AG04450 (cell line): ENCODE measurements at regions not wholly inside any gene's neighbourhood (a gene's known extent, or its start where the extent isn't known, plus 50 kb on each side); places are given as distances from the start of the nearest gene placed in this dataset.

Experiments
- CTCF ChIA-PET: fragments of 300-600, 350-600 bp; formaldehyde crosslinking; extraction: SDS; loops from one replicate; lab custom pipeline; 2022; ENCODE audit warnings: antibody characterized with exemption, inconsistent platforms; lab: Charles Lee
- POLR2A ChIA-PET: fragments of 350-600 bp; formaldehyde crosslinking; extraction: SDS; loops from one replicate; lab custom pipeline; 2021; ENCODE audit warnings: antibody characterized with exemption, inconsistent platforms; lab: Yijun Ruan, JAX
- DNase-seq: peaks from one replicate; pipeline ENCODE4 v3.0.0-alpha.2; 2011; ENCODE audit warnings: low read depth, low spot score
- H3K27ac ChIP-seq: one replicate; pipeline ENCODE4 v1.5.1; 2012; ENCODE audit warnings: low read depth, low read length, control low read depth
- H3K27me3 ChIP-seq: one replicate; pipeline ENCODE4 v1.6.0; 2012; ENCODE audit warnings: low read length; ENCODE audit not compliant: control insufficient read depth, insufficient read depth
- H3K4me3 ChIP-seq: 2 replicates; pipeline ENCODE4 v1.5.1; 2011; ENCODE audit warnings: mild to moderate bottlenecking, low read depth, low read length, control low read depth
- H3K9me3 ChIP-seq: 2 replicates; pipeline ENCODE4 v1.5.1; 2012; ENCODE audit warnings: low read length; ENCODE audit not compliant: control insufficient read depth, insufficient read depth
- CTCF ChIP-seq: IDR thresholded peaks from 2 replicates; pipeline ENCODE4 v1.5.1; 2011; ENCODE audit warnings: low read depth, low read length, control low read depth, inconsistent platforms

- H3K27ac ChIP-seq: peak overlapping the region; percentile 77
- H3K9me3 ChIP-seq: peaks cover 11% of the 10 kb centered on the region
- CTCF ChIA-PET: interaction anchor here (0.6 to 1.6 kb wide), 4 partner anchors 14 to 240 kb away, joined by 3 to 4 read pairs (median 4); no protein-coding TSS in a partner anchor
- H3K4me3 ChIP-seq: no peak overlapping the region
- DNase-seq: peak; percentile 84
- TF ChIP-seq CTCF: 0 out of 2 replicates have a peak, but pooled peaks have one; percentile 2
- H3K27me3 ChIP-seq: peaks cover 2% of the 10 kb centered on the region
- POLR2A ChIA-PET: interaction anchor here (0.6 to 1.4 kb wide), 6 partner anchors 11 to 188 kb away, joined by 3 to 10 read pairs (median 3); no protein-coding TSS in a partner anchor
Observed at GRCh38 chr16:85354686-85355514, 242.6 kb upstream of the CIBAR2 start.

GRCh38 chr16:85355515-85355837 is 243.2 kb upstream of the CIBAR2 start:
- TF ChIP-seq CTCF: no peak
- POLR2A ChIA-PET: interaction anchor here (0.8 to 1.4 kb wide), 4 partner anchors 11 to 159 kb away, joined by 3 to 10 read pairs (median 4); no protein-coding TSS in a partner anchor
- Histone ChIP-seq H3K9me3 (peaks cover 11% of the 10 kb centered on the region), H3K27me3 (peaks cover 2% of the 10 kb centered on the region), H3K4me3 (no peak overlapping the region), H3K27ac (peak overlapping the region; percentile 77)
- CTCF ChIA-PET: interaction anchor here (0.8 to 1.6 kb wide), 3 partner anchors 14 to 241 kb away, joined by 3 to 4 read pairs (median 4); no protein-coding TSS in a partner anchor
- no peak for DNase-seq

GRCh38 chr16:85356157-85356556 is 243.9 kb upstream of the CIBAR2 start:
- Histone ChIP-seq H3K27ac (no peak overlapping the region), H3K4me3 (no peak overlapping the region), H3K9me3 (peaks cover 11% of the 10 kb centered on the region), H3K27me3 (peaks cover 2% of the 10 kb centered on the region)
- no peak for DNase-seq
- CTCF ChIA-PET: no interaction called here
- TF ChIP-seq CTCF: no peak
- POLR2A ChIA-PET: no interaction called here

- TF ChIP-seq CTCF: no peak
- POLR2A ChIA-PET: no interaction called here
- CTCF ChIA-PET: interaction anchor here (1.4 kb wide), 1 partner anchor 259 kb away, joined by 3 read pairs; no protein-coding TSS in a partner anchor
- H3K27ac ChIP-seq: no peak overlapping the region
- H3K4me3 ChIP-seq: no peak overlapping the region
- peaks cover 2% of the 10 kb centered on the region for H3K27me3 ChIP-seq
- DNase-seq: no peak
- peaks cover 11% of the 10 kb centered on the region for H3K9me3 ChIP-seq
Observed at GRCh38 chr16:85357323-85357722, 245.1 kb upstream of the CIBAR2 start.

- TF ChIP-seq CTCF: no peak
- Histone ChIP-seq H3K27me3 (no peaks in the 10 kb centered on the region), H3K9me3 (peaks cover 5% of the 10 kb centered on the region), H3K27ac (no peak overlapping the region), H3K4me3 (no peak overlapping the region)
- CTCF ChIA-PET: interaction anchor here (1.4 kb wide), 1 partner anchor 258 kb away, joined by 3 read pairs; no protein-coding TSS in a partner anchor
- POLR2A ChIA-PET: no interaction called here
- DNase-seq: no peak
Observed at GRCh38 chr16:85357924-85358505, 245.7 kb upstream of the CIBAR2 start.
